ENCODE measurements at regions not wholly inside any gene's neighbourhood (a gene's known extent, or its start where the extent isn't known, plus 50 kb on each side); places are given as distances from the start of the nearest gene placed in this dataset.
A peak's percentile ranks its signal among the peaks of the same experiment; 100 is the strongest.

GRCh38 chr3:157573780-157574378 lies 70.7 kb upstream of the VEPH1 start:
- peak; percentile 38 for DNase-seq

- peak; percentile 82 for DNase-seq
These were observed 70.1 kb upstream of the VEPH1 start for GRCh38 chr3:157573281-157573680.

- peak; percentile 59 for DNase-seq
These were observed 69.5 kb upstream of the VEPH1 start for GRCh38 chr3:157572559-157573270.

- DNase-seq, result no peak
These were observed 63.4 kb upstream of the VEPH1 start for GRCh38 chr3:157566596-157566995.

GRCh38 chr3:157559401-157559800 lies 56.2 kb upstream of the VEPH1 start:
- no peak for DNase-seq

Data from NCI-H226 (cell line).